SJSA1 (cell line): ENCODE measurements at regions not wholly inside any gene's neighbourhood (a gene's known extent, or its start where the extent isn't known, plus 50 kb on each side); places are given as distances from the start of the nearest gene placed in this dataset.

Source experiments
- DNase-seq, 2 experiments: peaks; one replicate each; pipeline ENCODE4 v3.0.0-alpha.2; 2015 to 2020; ENCODE audit warnings: low spot score in 2 of 2, low read depth in 1 of 2
- H3K27ac ChIP-seq: fragments of 250-450 bp; sonication (Bioruptor Pico); 2 replicates; pipeline ENCODE4 v1.5.1; 2020; ENCODE audit warnings: mild to moderate bottlenecking, moderate library complexity
- H3K27me3 ChIP-seq: fragments of 250-450 bp; sonication (Bioruptor Pico); replicated peaks from 2 replicates; pipeline ENCODE4 v1.5.1; 2020; ENCODE audit warnings: mild to moderate bottlenecking, moderate library complexity
- H3K36me3 ChIP-seq: fragments of 250-450 bp; sonication (Bioruptor Pico); 2 replicates; pipeline ENCODE4 v1.5.1; 2020; ENCODE audit warnings: mild to moderate bottlenecking
- H3K4me1 ChIP-seq: fragments of 250-450 bp; sonication (Bioruptor Pico); replicated peaks from 2 replicates; pipeline ENCODE4 v1.6.1; 2021; ENCODE audit warnings: mild to moderate bottlenecking
- H3K4me3 ChIP-seq: fragments of 250-450 bp; sonication (Bioruptor Pico); 2 replicates; pipeline ENCODE4 v1.5.1; 2020; ENCODE audit warnings: mild to moderate bottlenecking
- H3K9me3 ChIP-seq: fragments of 250-450 bp; sonication (Bioruptor Pico); replicated peaks from 2 replicates; pipeline ENCODE4 v1.5.1; 2020; ENCODE audit warnings: mild to moderate bottlenecking

DNA sequence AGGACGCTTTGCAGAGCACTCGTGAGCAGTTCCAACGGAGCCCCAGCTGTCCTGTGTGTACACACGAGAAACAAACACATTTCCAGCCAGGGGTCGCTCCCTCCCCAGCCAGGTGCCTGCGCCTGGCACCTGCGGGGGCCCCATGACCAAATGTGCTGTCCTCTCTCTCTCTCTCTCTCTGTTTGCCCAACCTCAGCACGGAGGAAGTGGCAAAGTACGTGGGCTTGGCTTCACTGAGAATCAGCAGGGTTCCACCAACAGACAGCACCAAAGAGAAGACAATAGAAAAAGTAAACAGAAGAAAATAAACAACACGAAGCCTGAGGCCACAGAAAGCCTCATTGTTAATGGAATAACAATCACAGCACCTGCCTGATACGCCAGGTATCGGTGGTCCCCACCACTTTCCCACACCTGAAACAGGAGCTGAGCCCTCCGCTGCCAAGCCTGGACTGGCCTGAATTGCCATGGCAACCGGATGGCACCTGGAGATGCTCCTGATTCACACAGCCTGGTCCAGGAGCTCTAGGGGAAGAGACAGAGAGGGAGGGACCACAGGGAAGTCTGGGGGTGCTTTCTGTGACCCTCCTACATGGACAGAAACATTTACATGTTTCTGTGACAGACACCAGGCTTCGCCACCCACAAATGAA, 103.9 kb upstream of the CACNA1A start:
- Histone ChIP-seq H3K4me3 (no peak overlapping the region), H3K36me3 (no peaks in the 10 kb centered on the region), H3K9me3 (no peaks in the 10 kb centered on the region), H3K4me1 (no peaks in the 10 kb centered on the region), H3K27ac (no peak overlapping the region), H3K27me3 (peaks cover 11% of the 10 kb centered on the region; the same call in 1 of the 2 replicates)
- DNase-seq, result no peak

GRCh38 chr19:13606156-13606555, 99.9 kb upstream of the CACNA1A start:
- Histone ChIP-seq H3K27me3 (peaks cover 13% of the 10 kb centered on the region), H3K4me1 (no peaks in the 10 kb centered on the region), H3K27ac (no peak overlapping the region), H3K4me3 (no peak overlapping the region), H3K36me3 (no peaks in the 10 kb centered on the region), H3K9me3 (no peaks in the 10 kb centered on the region)
- DNase-seq, result no peak

DNA sequence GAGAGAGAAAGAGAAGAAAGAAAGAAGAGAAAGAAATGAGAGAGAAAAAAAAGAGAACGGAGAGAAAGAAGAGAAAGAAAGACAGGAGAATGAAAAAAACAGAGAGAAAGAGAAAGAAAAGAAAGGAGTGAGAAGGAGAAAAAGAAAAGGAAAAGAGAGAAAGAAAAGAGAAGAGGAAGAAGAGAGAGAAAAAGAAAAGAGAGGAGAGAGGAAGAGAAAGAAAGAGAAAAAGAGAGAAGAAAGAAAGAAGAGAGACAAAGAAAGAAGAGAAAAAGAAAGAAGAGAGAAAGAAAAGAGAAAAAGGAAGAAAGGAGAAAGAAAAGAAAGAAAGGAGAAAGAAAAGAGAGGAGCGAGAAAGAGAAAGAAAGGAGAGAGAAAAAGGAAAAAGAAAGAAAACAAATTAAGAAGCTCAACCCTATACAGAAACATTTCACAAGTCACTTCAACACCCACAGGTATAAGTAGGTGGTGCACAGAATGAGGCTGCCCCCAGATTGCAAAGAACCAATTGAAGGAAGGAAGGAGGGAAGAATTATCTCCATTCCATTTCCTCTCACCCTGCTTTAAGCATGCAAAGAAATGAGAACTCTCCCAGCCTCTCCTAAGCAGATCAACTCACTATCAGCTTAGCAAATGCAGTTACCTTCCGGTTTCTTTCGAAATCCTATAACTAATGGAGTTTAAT, 98.8 kb upstream of the CACNA1A start:
- H3K9me3 ChIP-seq, result no peaks in the 10 kb centered on the region
- H3K4me3 ChIP-seq, result no peak overlapping the region
- H3K27me3 ChIP-seq, result peaks cover 13% of the 10 kb centered on the region
- no peak for DNase-seq
- no peaks in the 10 kb centered on the region for H3K4me1 ChIP-seq
- no peak overlapping the region for H3K27ac ChIP-seq
- H3K36me3 ChIP-seq, result no peaks in the 10 kb centered on the region

DNA sequence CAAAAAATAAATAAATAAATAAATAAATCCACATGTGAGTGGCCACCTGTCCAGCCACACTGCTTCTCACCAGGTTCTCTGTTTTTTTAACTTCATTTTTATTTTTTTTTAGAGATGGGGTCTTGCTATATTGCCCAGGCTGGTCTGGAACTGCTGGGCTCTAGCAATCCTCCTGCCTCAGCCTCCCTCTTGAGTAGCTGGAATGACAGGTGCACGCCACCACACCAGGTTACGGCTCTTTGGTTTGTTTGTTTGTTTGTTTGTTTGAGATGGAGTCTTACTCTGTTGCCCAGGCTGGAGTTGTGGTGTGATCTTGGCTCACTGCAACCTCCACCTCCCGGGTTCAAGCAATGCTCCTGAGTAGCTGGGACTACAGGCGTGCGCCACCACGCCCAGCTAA, 94.5 kb upstream of the CACNA1A start:
- no peak overlapping the region for H3K27ac ChIP-seq
- peaks cover 12% of the 10 kb centered on the region for H3K27me3 ChIP-seq
- H3K9me3 ChIP-seq, result no peaks in the 10 kb centered on the region
- DNase-seq, result no peak
- no peaks in the 10 kb centered on the region for H3K36me3 ChIP-seq
- no peaks in the 10 kb centered on the region for H3K4me1 ChIP-seq
- H3K4me3 ChIP-seq, result no peak overlapping the region

- Histone ChIP-seq H3K9me3 (no peaks in the 10 kb centered on the region), H3K4me1 (no peaks in the 10 kb centered on the region), H3K27ac (no peak overlapping the region), H3K4me3 (no peak overlapping the region), H3K36me3 (no peaks in the 10 kb centered on the region), H3K27me3 (peaks cover 8% of the 10 kb centered on the region)
- no peak for DNase-seq
Measured at GRCh38 chr19:13600091-13600490, 93.8 kb upstream of the CACNA1A start.

DNA sequence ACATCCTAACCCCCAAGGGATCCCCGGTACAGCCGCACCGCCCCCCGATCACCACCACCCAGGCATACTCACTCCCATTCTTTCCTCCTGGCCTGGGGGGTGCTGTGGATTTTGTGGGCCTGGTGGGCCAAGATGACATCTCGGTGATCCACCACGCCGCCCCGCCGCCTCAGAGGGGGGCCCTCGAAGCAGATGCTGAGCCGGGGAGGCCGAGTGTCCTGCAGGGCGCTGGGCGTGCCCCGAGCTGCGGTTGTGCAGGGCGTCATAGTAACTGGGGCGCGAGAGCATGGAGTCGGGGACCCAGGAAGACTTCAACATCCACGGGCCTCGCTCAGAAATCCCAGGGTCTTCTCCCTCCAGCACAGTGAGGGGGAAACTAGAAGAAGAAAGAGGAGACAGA, 93.4 kb upstream of the CACNA1A start:
- Histone ChIP-seq H3K4me3 (no peak overlapping the region), H3K27me3 (peaks cover 8% of the 10 kb centered on the region), H3K36me3 (no peaks in the 10 kb centered on the region), H3K27ac (no peak overlapping the region), H3K4me1 (no peaks in the 10 kb centered on the region), H3K9me3 (no peaks in the 10 kb centered on the region)
- no peak for DNase-seq

DNA sequence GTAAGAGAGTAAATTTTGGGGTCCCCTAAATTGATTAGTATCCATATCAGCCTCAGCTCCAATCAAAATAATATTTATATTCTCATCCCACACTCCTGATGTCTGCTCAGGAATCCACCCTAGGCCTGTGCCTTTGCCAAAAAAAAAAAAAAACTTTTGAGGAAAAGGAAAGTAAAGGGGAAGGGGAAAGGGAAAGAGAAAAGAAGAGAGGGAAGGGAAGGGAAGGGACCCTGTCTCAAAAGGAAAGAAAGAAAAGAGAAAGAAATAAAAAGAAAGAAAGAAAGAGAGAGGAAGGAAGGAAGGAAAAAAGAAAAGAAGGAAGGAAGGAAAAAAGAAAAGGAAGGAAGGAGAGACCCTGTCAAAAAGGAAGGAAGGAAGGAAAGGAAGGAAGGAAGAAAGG, 91.8 kb upstream of the CACNA1A start:
- H3K27ac ChIP-seq, result no peak overlapping the region
- DNase-seq, result no peak
- H3K36me3 ChIP-seq, result no peaks in the 10 kb centered on the region
- H3K4me3 ChIP-seq, result no peak overlapping the region
- H3K9me3 ChIP-seq, result no peaks in the 10 kb centered on the region
- peaks cover 8% of the 10 kb centered on the region for H3K27me3 ChIP-seq
- no peaks in the 10 kb centered on the region for H3K4me1 ChIP-seq

GRCh38 chr19:13597640-13598039, 91.4 kb upstream of the CACNA1A start:
- DNase-seq, result peak; percentile 32 to 54
- H3K36me3 ChIP-seq, result no peaks in the 10 kb centered on the region
- H3K4me3 ChIP-seq, result no peak overlapping the region
- H3K27me3 ChIP-seq, result peaks cover 8% of the 10 kb centered on the region
- H3K9me3 ChIP-seq, result no peaks in the 10 kb centered on the region
- no peak overlapping the region for H3K27ac ChIP-seq
- H3K4me1 ChIP-seq, result no peaks in the 10 kb centered on the region

DNA sequence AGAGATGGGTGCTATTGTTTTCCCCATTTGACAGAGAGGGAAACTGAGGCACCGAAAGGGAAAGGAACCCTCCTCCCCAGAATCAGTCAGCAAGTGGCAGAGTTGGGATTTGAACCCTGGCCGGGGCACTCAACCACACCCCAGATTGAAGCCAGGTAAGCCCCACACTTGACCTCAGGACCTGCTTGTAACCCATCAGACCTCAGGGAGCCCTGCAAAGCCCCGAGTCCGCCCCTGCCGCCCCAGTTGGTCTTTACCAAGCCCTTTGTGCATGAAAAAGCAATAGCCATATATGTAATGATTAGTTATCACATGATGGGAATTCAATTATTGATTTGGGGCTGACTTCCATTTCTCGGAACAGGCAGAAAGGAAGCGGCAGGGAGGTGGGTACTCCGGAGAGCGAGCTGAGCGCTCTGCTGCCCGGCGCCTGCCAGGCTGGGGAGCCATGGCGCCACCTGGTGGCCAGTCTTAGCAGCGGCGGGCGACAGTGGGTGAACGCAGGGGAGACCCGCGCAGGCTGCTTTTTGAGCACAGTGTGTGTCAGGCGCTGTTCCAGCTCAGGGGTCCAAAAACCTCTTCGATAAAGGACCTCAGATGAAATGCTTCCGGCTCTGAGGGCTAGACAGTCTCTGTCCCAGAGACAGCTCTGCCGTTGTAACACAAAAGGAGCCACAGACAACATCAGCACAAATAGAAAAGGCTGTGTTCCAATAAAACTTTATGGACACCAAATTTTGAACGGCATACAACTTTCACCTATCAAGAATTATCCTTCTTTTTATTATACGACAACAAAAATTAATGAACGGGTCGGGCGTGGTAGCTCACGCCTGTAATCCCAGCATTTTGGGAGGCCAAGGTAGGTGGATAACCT, 82.9 kb upstream of the CACNA1A start:
- no peaks in the 10 kb centered on the region for H3K9me3 ChIP-seq
- H3K4me1 ChIP-seq, result no peaks in the 10 kb centered on the region
- peak; percentile 52 to 69 for DNase-seq
- H3K27me3 ChIP-seq, result no peaks in the 10 kb centered on the region; the same call in 1 of the 2 replicates
- no peak overlapping the region for H3K27ac ChIP-seq
- no peak overlapping the region for H3K4me3 ChIP-seq
- no peaks in the 10 kb centered on the region for H3K36me3 ChIP-seq

- no peaks in the 10 kb centered on the region for H3K9me3 ChIP-seq
- no peaks in the 10 kb centered on the region for H3K4me1 ChIP-seq
- no peak overlapping the region for H3K27ac ChIP-seq
- H3K4me3 ChIP-seq, result no peak overlapping the region
- no peaks in the 10 kb centered on the region; the same call in 1 of the 2 replicates for H3K27me3 ChIP-seq
- H3K36me3 ChIP-seq, result no peaks in the 10 kb centered on the region
- no peak for DNase-seq
Measured at GRCh38 chr19:13585512-13585911, 79.2 kb upstream of the CACNA1A start.

GRCh38 chr19:13583753-13584152, 77.5 kb upstream of the CACNA1A start:
- Histone ChIP-seq H3K27ac (no peak overlapping the region), H3K9me3 (no peaks in the 10 kb centered on the region), H3K36me3 (no peaks in the 10 kb centered on the region), H3K27me3 (no peaks in the 10 kb centered on the region), H3K4me1 (no peaks in the 10 kb centered on the region), H3K4me3 (no peak overlapping the region)
- DNase-seq, result no peak

- H3K4me3 ChIP-seq, result no peak overlapping the region
- no peaks in the 10 kb centered on the region for H3K36me3 ChIP-seq
- DNase-seq, result no peak
- H3K27ac ChIP-seq, result no peak overlapping the region
- H3K4me1 ChIP-seq, result no peaks in the 10 kb centered on the region
- H3K27me3 ChIP-seq, result 0 out of 2 replicates have a peak, but pooled peaks cover 1% of the 10 kb centered on the region
- no peaks in the 10 kb centered on the region for H3K9me3 ChIP-seq
Measured at GRCh38 chr19:13583114-13583513, 76.8 kb upstream of the CACNA1A start.

DNA sequence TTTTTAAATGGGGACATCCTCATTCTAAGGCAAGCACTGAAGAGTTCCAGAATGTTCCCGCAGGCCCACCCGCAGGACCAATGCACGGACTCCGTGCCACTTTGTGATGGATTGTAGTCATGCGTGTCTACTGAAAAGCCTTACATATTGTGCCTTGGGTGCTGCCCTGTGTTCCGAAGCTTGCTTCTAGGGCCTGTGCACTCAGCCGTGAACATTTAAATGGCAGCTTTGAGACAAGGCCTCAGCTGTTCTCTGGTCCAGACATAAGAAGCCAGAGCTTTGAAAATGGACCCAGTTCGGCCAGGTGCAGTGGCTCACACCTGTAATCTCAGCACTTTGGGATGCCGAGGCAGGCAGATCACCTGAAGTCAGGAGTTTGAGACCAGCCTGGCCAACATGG, 75.3 kb upstream of the CACNA1A start:
- H3K9me3 ChIP-seq, result peaks cover 4% of the 10 kb centered on the region
- DNase-seq, result no peak
- no peaks in the 10 kb centered on the region for H3K36me3 ChIP-seq
- no peak overlapping the region for H3K27ac ChIP-seq
- no peak overlapping the region for H3K4me3 ChIP-seq
- H3K27me3 ChIP-seq, result 0 out of 2 replicates have a peak, but pooled peaks cover 3% of the 10 kb centered on the region
- H3K4me1 ChIP-seq, result no peaks in the 10 kb centered on the region
